HCT116 (cell line): ENCODE measurements at regions not wholly inside any gene's neighbourhood (a gene's known extent, or its start where the extent isn't known, plus 50 kb on each side); places are given as distances from the start of the nearest gene placed in this dataset.
A peak's percentile ranks its signal among the peaks of the same experiment; 100 is the strongest.

ENCODE experiments used
- ATAC-seq: fragments of 200-7000 bp; cut with Tn5 transposase; 2 replicates; pipeline ENCODE4 v1.9.1; 2020; ENCODE audit warnings: mild to moderate bottlenecking, moderate library complexity
- BruUV-seq: library from RNA; stranded (reverse); fragments of 400-500 nt; replicated peaks from 2 replicates; lab custom pipeline; 2021; lab: Mats Ljungman, UMichigan
- CTCF ChIA-PET: fragments of 300-600 bp; sonication (Branson Sonifier 250); formaldehyde crosslinking; loops from one replicate; lab custom pipeline; 2021; ENCODE audit warnings: antibody characterized with exemption; lab: Charles Lee
- POLR2A ChIA-PET: fragments of 300-600, 350-600 bp; sonication (Branson Sonifier 250); formaldehyde crosslinking; loops from one replicate; lab custom pipeline; 2021; ENCODE audit warnings: antibody characterized with exemption; lab: Charles Lee
- RAD21 ChIA-PET, 2 experiments: fragments of 300-600 bp; sonication (Branson Sonifier 250); formaldehyde crosslinking; loops; one replicate each; lab custom pipeline; 2023; ENCODE audit warnings: low total read pairs in 2 of 2; ENCODE audit not compliant: uncharacterized antibody in 2 of 2, unreplicated experiment in 2 of 2, low non-redundant PET in 1 of 2; lab: Charles Lee
- DNase-seq: peaks from one replicate; pipeline ENCODE4 v3.0.0-alpha.2; 2010; ENCODE audit warnings: low read depth, low spot score
- H2AFZ ChIP-seq: fragments of 200-600 bp; shearing (Covaris generic), sonication (generic); 2 replicates; pipeline ENCODE4 v1.6.1; 2017; ENCODE audit warnings: low read depth, mixed run types, mixed read lengths, antibody characterized with exemption, low read length; ENCODE audit not compliant: poor library complexity, severe bottlenecking
- H3K27ac ChIP-seq: 2 replicates; pipeline ENCODE4 v1.5.1; 2012; ENCODE audit warnings: low read depth, low read length
- H3K27me3 ChIP-seq: fragments of 200-600 bp; sonication (generic); 2 replicates; pipeline ENCODE4 v1.6.1; 2016; ENCODE audit warnings: mixed run types, low read length, mixed read lengths; ENCODE audit not compliant: insufficient read depth
- H3K36me3 ChIP-seq, 2 experiments: fragments of 200-500 bp in 1 of 2; fragments of 200-600 bp in 1 of 2; sonication (Bioruptor generic) in 1 of 2; sonication (generic) in 1 of 2; 2 replicates each; pipeline versions ENCODE4 v1.5.1 to v1.6.1; 2014 to 2016; ENCODE audit warnings: low read length in 2 of 2, inconsistent platforms in 1 of 2, mixed read lengths in 1 of 2, mixed run types in 1 of 2; ENCODE audit not compliant: insufficient read depth in 2 of 2, control insufficient read depth in 1 of 2
- H3K4me1 ChIP-seq, 2 experiments: fragments of 200-600 bp in 1 of 2; sonication (generic) in 1 of 2; 2 replicates each; pipeline versions ENCODE4 v1.5.1 to v1.6.1; 2012 to 2017; ENCODE audit warnings: low read length in 2 of 2, inconsistent platforms in 1 of 2, mild to moderate bottlenecking in 1 of 2, mixed read lengths in 1 of 2, mixed run types in 1 of 2, moderate library complexity in 1 of 2; ENCODE audit not compliant: insufficient read depth in 2 of 2, control insufficient read depth in 1 of 2
- H3K4me2 ChIP-seq: fragments of 200-600 bp; sonication (generic); 2 replicates; pipeline ENCODE4 v1.6.1; 2017; ENCODE audit warnings: mixed run types, low read length, mixed read lengths
- H3K4me3 ChIP-seq, 2 experiments: fragments of 200-600 bp in 1 of 2; sonication (generic) in 1 of 2; replicated peaks in 1 of 2; 2 replicates each; pipeline ENCODE4 v1.5.1; 2011 to 2016; ENCODE audit warnings: low read length in 2 of 2, control low read depth in 1 of 2, low read depth in 1 of 2, mild to moderate bottlenecking in 1 of 2, mixed read lengths in 1 of 2, mixed run types in 1 of 2
- H3K79me2 ChIP-seq: fragments of 200-600 bp; sonication (generic); 2 replicates; pipeline ENCODE4 v1.6.1; 2017; ENCODE audit warnings: mild to moderate bottlenecking, mixed run types, low read length, moderate library complexity, mixed read lengths; ENCODE audit not compliant: insufficient read depth
- H3K9ac ChIP-seq: fragments of 200-600 bp; sonication (generic); 2 replicates; pipeline ENCODE4 v1.6.1; 2016; ENCODE audit warnings: low read length, mixed read lengths
- H3K9me2 ChIP-seq: fragments of 200-600 bp; sonication (generic), shearing (Covaris generic); 2 replicates; pipeline ENCODE4 v1.6.1; 2017; ENCODE audit warnings: mixed run types, mild to moderate bottlenecking, moderate library complexity; ENCODE audit not compliant: insufficient read depth
- H3K9me3 ChIP-seq, 2 experiments: fragments of 200-500 bp in 1 of 2; fragments of 200-600 bp in 1 of 2; sonication (Bioruptor generic) in 1 of 2; sonication (generic) in 1 of 2; 2 replicates each; pipeline ENCODE4 v1.6.1; 2014 to 2017; ENCODE audit warnings: low read length in 2 of 2, mixed read lengths in 2 of 2, inconsistent platforms in 1 of 2, low read depth in 1 of 2, mild to moderate bottlenecking in 1 of 2, mixed run types in 1 of 2, moderate library complexity in 1 of 2; ENCODE audit not compliant: control insufficient read depth in 1 of 2, insufficient read depth in 1 of 2
- H4K20me1 ChIP-seq: fragments of 200-600 bp; sonication (generic), shearing (Covaris generic); 2 replicates; pipeline ENCODE4 v1.6.1; 2017; ENCODE audit warnings: mixed run types, mild to moderate bottlenecking, moderate library complexity; ENCODE audit not compliant: insufficient read depth
- EGR1 ChIP-seq: IDR thresholded peaks from 2 replicates; pipeline ENCODE4 v1.6.1; 2012; ENCODE audit warnings: low read depth
- EZH2phosphoT487 ChIP-seq: fragments of 200-600 bp; IDR thresholded peaks from 2 replicates; pipeline ENCODE4 v1.6.1; 2018; ENCODE audit warnings: antibody characterized with exemption, borderline replicate concordance
- FOSL1 ChIP-seq: IDR thresholded peaks from 2 replicates; pipeline ENCODE4 v1.6.1; 2012; ENCODE audit warnings: low read depth
- POLR2A ChIP-seq: IDR thresholded peaks from 2 replicates; pipeline ENCODE4 v1.7.0; 2011; ENCODE audit warnings: borderline replicate concordance; ENCODE audit not compliant: insufficient read depth, insufficient read length; ENCODE audit errors: extremely low read depth
- SP1 ChIP-seq: IDR thresholded peaks from 2 replicates; pipeline ENCODE4 v1.6.1; 2012; ENCODE audit warnings: low read depth
- SRF ChIP-seq: IDR thresholded peaks from 2 replicates; pipeline ENCODE4 v1.6.1; 2012; ENCODE audit warnings: low read depth
- TCF7L2 ChIP-seq: IDR thresholded peaks from 2 replicates; pipeline ENCODE4 v1.7.0; 2011; ENCODE audit warnings: borderline replicate concordance, inconsistent platforms; ENCODE audit not compliant: insufficient read depth, insufficient read length; ENCODE audit errors: extremely low read depth
- ZFX ChIP-seq: fragments of 450-650 bp; IDR thresholded peaks from 2 replicates; pipeline ENCODE4 v1.6.1; 2017
- intact Hi-C: fragments of 100-400 bp; cut with micrococcal nuclease; formaldehyde crosslinking; loops from 2 replicates; pipeline ENCODE4 v1.10.0; 2022
- TF ChIP-seq, protein P1 (sequence below), 3 experiments: fragments of 200-600 bp in 1 of 3; sonication (generic) in 1 of 3; IDR thresholded peaks in 2 of 3; conservative IDR thresholded peaks in 1 of 3; 2 replicates each; pipeline ENCODE4 v1.5.1; 2012 to 2017; ENCODE audit warnings: low read depth in 2 of 3, low read length in 2 of 3, antibody characterized with exemption in 1 of 3, borderline replicate concordance in 1 of 3, control low read depth in 1 of 3, mild to moderate bottlenecking in 1 of 3, mixed read lengths in 1 of 3, mixed run types in 1 of 3, moderate library complexity in 1 of 3; ENCODE audit not compliant: insufficient read depth in 1 of 3
- TF ChIP-seq, protein P2 (sequence below): IDR thresholded peaks from 2 replicates; pipeline ENCODE4 v1.6.1; 2012; ENCODE audit warnings: low read depth
- TF ChIP-seq, protein P3 (sequence below): IDR thresholded peaks from 2 replicates; pipeline ENCODE4 v1.6.1; 2012
- TF ChIP-seq, protein P4 (sequence below): IDR thresholded peaks from 2 replicates; pipeline ENCODE4 v1.6.1; 2012

DNA sequence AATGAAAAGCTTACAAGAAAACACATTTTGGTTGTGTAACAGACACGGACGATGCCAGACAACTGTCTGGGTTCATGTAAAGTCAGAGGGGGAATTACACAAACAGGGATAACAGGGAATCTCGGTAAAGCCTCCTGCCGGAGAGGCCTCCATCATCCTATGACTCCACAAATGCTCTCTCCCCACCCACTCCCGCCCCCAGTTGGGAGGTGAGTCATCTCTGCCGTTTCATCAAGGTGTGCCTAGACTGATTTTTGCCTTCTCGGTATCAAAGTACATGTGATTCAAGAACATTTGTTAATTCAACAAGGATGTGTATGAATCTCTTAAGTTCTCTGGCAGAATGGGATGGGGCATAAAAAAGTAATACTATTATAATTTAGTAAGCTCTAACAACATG lies 304.9 kb upstream of the PRDM1 start (continued):
- TF ChIP-seq, protein P1, sequence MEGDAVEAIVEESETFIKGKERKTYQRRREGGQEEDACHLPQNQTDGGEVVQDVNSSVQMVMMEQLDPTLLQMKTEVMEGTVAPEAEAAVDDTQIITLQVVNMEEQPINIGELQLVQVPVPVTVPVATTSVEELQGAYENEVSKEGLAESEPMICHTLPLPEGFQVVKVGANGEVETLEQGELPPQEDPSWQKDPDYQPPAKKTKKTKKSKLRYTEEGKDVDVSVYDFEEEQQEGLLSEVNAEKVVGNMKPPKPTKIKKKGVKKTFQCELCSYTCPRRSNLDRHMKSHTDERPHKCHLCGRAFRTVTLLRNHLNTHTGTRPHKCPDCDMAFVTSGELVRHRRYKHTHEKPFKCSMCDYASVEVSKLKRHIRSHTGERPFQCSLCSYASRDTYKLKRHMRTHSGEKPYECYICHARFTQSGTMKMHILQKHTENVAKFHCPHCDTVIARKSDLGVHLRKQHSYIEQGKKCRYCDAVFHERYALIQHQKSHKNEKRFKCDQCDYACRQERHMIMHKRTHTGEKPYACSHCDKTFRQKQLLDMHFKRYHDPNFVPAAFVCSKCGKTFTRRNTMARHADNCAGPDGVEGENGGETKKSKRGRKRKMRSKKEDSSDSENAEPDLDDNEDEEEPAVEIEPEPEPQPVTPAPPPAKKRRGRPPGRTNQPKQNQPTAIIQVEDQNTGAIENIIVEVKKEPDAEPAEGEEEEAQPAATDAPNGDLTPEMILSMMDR (IDR thresholded peaks at IDR 0.05 in 2 of 3, conservative IDR thresholded peaks at IDR 0.05 in 1 of 3; ENCODE audit: borderline replicate concordance in 1 of 3, insufficient read depth in 1 of 3, low read depth in 2 of 3, low read length in 2 of 3) = no peak
- no peak for TF ChIP-seq SRF
- TF ChIP-seq EGR1 = peak; percentile 92
- TF ChIP-seq TCF7L2 = no peak
- TF ChIP-seq ZFX = no peak
- TF ChIP-seq FOSL1 = peak; percentile 66
- TF ChIP-seq, protein P2, sequence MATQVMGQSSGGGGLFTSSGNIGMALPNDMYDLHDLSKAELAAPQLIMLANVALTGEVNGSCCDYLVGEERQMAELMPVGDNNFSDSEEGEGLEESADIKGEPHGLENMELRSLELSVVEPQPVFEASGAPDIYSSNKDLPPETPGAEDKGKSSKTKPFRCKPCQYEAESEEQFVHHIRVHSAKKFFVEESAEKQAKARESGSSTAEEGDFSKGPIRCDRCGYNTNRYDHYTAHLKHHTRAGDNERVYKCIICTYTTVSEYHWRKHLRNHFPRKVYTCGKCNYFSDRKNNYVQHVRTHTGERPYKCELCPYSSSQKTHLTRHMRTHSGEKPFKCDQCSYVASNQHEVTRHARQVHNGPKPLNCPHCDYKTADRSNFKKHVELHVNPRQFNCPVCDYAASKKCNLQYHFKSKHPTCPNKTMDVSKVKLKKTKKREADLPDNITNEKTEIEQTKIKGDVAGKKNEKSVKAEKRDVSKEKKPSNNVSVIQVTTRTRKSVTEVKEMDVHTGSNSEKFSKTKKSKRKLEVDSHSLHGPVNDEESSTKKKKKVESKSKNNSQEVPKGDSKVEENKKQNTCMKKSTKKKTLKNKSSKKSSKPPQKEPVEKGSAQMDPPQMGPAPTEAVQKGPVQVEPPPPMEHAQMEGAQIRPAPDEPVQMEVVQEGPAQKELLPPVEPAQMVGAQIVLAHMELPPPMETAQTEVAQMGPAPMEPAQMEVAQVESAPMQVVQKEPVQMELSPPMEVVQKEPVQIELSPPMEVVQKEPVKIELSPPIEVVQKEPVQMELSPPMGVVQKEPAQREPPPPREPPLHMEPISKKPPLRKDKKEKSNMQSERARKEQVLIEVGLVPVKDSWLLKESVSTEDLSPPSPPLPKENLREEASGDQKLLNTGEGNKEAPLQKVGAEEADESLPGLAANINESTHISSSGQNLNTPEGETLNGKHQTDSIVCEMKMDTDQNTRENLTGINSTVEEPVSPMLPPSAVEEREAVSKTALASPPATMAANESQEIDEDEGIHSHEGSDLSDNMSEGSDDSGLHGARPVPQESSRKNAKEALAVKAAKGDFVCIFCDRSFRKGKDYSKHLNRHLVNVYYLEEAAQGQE = no peak

DNA sequence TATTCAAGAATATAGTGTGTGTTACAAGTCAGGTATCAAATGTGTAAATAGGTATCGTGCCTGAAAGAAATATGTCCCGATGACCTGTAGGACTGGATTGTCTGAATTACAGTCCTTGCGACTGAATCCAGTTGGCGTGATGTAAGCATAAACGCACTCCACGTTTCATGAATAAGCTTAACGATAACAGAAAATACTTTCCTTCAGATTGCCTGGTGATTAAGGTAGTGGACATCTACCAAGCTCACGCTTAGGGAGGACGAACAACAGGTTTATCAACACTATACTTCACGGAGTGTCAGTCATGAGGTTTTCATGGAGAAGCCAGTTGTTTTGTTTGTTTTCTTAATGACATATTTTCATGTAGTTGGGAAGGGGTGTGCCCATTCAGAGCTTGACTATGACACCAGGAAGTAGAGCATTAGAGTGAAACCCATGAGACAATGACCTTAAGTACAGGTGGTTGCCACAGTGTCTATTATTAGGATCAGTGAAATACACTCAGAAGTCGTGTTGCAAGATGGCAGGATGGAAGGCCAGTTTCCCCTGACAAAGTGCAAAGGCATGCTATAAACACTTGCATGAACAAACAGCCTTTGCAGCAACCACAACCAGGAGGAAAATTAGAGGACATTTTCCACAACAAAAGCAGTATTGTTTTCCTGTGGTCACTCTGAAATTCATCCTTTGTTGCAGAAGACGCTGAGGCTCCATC lies 305.8 kb upstream of the PRDM1 start:
- Histone ChIP-seq H2AFZ (no peak overlapping the region), H3K9me2 (no peaks in the 10 kb centered on the region), H3K9ac (no peak overlapping the region), H3K27me3 (no peaks in the 10 kb centered on the region), H3K4me3 (no peak overlapping the region), H3K9me3 (no peaks in the 10 kb centered on the region), H3K27ac (no peak overlapping the region), H3K4me2 (peak overlapping the region; percentile 36), H3K79me2 (no peaks in the 10 kb centered on the region), H3K4me1 (peaks cover 12 to 25% of the 10 kb centered on the region in 2 experiments), H3K36me3 (no peaks in the 10 kb centered on the region), H4K20me1 (no peaks in the 10 kb centered on the region)
- ChIA-PET CTCF (no interaction called here), POLR2A (no interaction called here), RAD21 (no interaction called here)
- ATAC-seq (no peak), DNase-seq (peak; percentile 21)
- TF ChIP-seq ZFX (no peak), EZH2phosphoT487 (no peak), POLR2A (no peak), SP1 (peak; percentile 20; the same call in 1 of the 2 replicates)
- TF ChIP-seq, protein P3, sequence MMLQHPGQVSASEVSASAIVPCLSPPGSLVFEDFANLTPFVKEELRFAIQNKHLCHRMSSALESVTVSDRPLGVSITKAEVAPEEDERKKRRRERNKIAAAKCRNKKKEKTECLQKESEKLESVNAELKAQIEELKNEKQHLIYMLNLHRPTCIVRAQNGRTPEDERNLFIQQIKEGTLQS = no peak
- TF ChIP-seq, protein P2 = no peak
- TF ChIP-seq, protein P4, sequence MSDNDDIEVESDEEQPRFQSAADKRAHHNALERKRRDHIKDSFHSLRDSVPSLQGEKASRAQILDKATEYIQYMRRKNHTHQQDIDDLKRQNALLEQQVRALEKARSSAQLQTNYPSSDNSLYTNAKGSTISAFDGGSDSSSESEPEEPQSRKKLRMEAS = no peak
- intact Hi-C loops = no loop called here
- BruUV-seq = no TSS peak
